Small intestine (tissue), 7 donors: ENCODE measurements at regions not wholly inside any gene's neighbourhood (a gene's known extent, or its start where the extent isn't known, plus 50 kb on each side); places are given as distances from the start of the nearest gene placed in this dataset.
"Not testable (repeated sequence)": the region's sequence is repeated elsewhere in the genome, so short reads cannot be mapped to it uniquely, and the experiment has no call there.

Source experiments
- DNase-seq, 2 donors: peaks; one replicate each; pipeline versions ENCODE4 v3.0.0 to v3.0.0-alpha.2; 2013
- FAIRE-seq: peaks from 2 replicates; lab custom pipeline; 2012; peaks lifted over from hg19 to GRCh38; lab: Jason Lieb, UNC
- H3K27ac ChIP-seq, 3 donors: one replicate each; pipeline ENCODE4 v1.5.1; 2013; ENCODE audit warnings: low read length in 2 of 3, mild to moderate bottlenecking in 2 of 3, control low read depth in 1 of 3, inconsistent platforms in 1 of 3, low read depth in 1 of 3, moderate library complexity in 1 of 3
- H3K27me3 ChIP-seq, 3 donors: one replicate each; pipeline ENCODE4 v1.6.1; 2013; ENCODE audit warnings: low read length in 3 of 3, inconsistent platforms in 1 of 3; ENCODE audit not compliant: control insufficient read depth in 3 of 3, insufficient read depth in 3 of 3
- H3K36me3 ChIP-seq, 3 donors: one replicate each; pipeline ENCODE4 v1.6.1; 2013; ENCODE audit warnings: low read length in 3 of 3, inconsistent platforms in 1 of 3, low read depth in 1 of 3, mild to moderate bottlenecking in 1 of 3, moderate library complexity in 1 of 3; ENCODE audit not compliant: control insufficient read depth in 3 of 3, insufficient read depth in 2 of 3
- H3K4me1 ChIP-seq, 3 donors: one replicate each; pipeline ENCODE4 v1.6.1; 2013; ENCODE audit warnings: low read length in 2 of 3, inconsistent platforms in 1 of 3, low read depth in 1 of 3, mild to moderate bottlenecking in 1 of 3, moderate library complexity in 1 of 3; ENCODE audit not compliant: control insufficient read depth in 3 of 3, insufficient read depth in 2 of 3
- H3K4me3 ChIP-seq, 3 donors: one replicate each; pipeline ENCODE4 v1.5.1; 2013; ENCODE audit warnings: low read length in 3 of 3, control low read depth in 1 of 3, inconsistent platforms in 1 of 3, low read depth in 1 of 3, mild to moderate bottlenecking in 1 of 3, moderate library complexity in 1 of 3
- H3K9me3 ChIP-seq, 2 donors: one replicate each; pipeline ENCODE4 v1.6.1; 2013; ENCODE audit warnings: low read depth in 1 of 2, low read length in 1 of 2; ENCODE audit not compliant: control insufficient read depth in 2 of 2, insufficient read depth in 1 of 2
- WGBS, 3 donors: extraction: QIAGEN DNeasy Blood & Tissue Kit; methylation state at CpG; one replicate each; pipeline ENCODE4 v1.1.7; 2013; 5-methylcytosine and 5-hydroxymethylcytosine counted together
- donor health status: healthy with polysubstance abuse.
- donor health status: control.
- donor health status: control.
- donor health status: Bipolar disorder and iron deficiency.
- donor health status: healthy.

DNA sequence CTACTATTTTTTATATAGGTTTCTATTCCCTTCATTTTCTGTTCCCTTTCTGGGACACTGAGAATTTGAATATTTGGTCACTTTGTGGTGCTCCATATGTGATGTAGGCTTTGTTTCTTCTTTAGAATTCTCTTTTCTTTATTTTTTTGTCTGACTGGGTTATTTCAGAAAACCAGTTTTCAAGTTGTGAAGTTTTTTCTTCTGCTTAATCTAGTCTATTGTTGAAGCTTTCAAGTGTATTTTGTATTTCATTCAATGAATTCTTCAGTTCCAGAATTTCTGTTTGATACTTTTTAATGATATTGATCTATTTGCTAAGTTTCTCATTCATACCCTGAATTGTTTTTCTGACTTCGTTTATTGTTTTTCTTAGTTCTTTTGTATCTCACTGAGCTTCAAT, 96.2 kb upstream of the HAND2 start:
- no peaks in the 10 kb centered on the region for H3K36me3 ChIP-seq
- no peak overlapping the region for H3K27ac ChIP-seq
- H3K4me3 ChIP-seq = no peak overlapping the region
- DNase-seq (no peak), FAIRE-seq (no peak)
- H3K27me3 ChIP-seq = no peaks in the 10 kb centered on the region
- peaks cover 0 to 26% of the 10 kb centered on the region in 2 donors for H3K9me3 ChIP-seq
- H3K4me1 ChIP-seq = no peaks in the 10 kb centered on the region
- WGBS, 3 donors = 59 to 85% (median 72%) methylated on average over 1 of the region's 1 CpG

DNA sequence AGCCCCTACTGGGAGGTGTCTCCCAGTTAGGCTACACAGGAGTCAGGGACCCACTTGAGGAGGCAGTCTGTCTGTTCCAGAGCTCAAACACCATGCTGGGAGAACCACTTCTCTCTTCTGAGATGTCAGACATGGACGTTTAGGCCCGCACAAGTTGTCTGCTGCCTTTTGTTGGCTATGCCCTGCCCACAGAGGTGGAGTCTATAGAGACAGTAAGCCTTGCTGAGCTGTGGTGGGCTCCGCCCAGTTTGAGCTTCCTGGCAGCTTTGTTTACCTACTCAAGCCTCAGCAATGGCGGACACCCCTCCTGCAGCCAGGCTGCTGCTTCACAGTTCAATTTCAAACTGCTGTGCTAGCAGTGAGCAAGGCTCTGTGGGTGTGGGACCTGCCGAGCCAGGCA, 88.6 kb upstream of the HAND2 start:
- FAIRE-seq, H3K4me3 ChIP-seq, H3K4me1 ChIP-seq, H3K27ac ChIP-seq, H3K36me3 ChIP-seq, H3K27me3 ChIP-seq, DNase-seq: not testable (repeated sequence)
- WGBS, 3 donors = 80 to 87% (median 83%) methylated on average over 5 of the region's 5 CpGs
- peaks cover 0 to 20% of the 10 kb centered on the region in 2 donors for H3K9me3 ChIP-seq

DNA sequence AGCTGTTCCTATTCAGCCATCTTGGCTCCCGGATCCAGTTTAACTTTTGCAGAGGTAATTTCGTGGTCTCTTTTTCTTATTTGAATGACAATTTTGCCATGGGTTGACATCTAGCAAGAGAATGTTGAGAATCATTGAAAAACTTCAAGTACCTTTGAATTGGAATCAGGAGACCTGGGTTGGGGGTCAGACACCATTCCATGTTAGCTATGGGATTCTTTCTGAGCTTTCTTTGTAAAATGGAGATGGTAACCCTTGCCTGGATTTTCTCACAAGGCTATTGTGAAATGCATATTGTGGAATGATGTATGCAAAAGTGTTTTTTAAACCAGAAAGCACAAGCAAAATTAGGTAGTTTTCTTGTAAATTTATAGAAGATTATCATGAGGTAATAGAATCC, 79.1 kb upstream of the HAND2 start:
- Histone ChIP-seq H3K9me3 (no peaks in the 10 kb centered on the region), H3K27me3 (no peaks in the 10 kb centered on the region), H3K4me3 (no peak overlapping the region), H3K27ac (no peak overlapping the region), H3K36me3 (no peaks in the 10 kb centered on the region), H3K4me1 (no peaks in the 10 kb centered on the region)
- FAIRE-seq (no peak), DNase-seq (no peak)
- WGBS, 3 donors = 57 to 85% (median 85%) methylated on average over 2 of the region's 2 CpGs

DNA sequence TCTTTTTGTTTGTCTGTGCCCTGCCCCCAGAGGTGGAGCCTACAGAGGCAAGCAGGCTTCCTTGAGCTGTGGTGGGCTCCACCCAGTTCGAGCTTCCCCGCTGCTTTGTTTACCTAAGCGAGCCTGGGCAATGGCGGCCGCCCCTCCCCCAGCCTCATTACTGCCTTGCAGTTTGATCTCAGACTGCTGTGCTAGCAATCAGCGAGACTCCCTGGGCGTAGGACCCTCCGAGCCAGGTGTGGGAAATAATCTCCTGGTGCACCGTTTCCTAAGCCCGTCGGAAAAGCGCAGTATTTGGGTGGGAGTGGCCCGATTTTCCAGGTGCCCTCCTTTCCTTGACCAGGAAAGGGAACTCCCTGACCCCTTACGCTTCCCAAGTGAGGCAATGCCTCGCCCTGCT, 78.6 kb upstream of the HAND2 start:
- H3K4me1 ChIP-seq, H3K27me3 ChIP-seq, H3K4me3 ChIP-seq, H3K27ac ChIP-seq, H3K9me3 ChIP-seq, DNase-seq, FAIRE-seq, H3K36me3 ChIP-seq: not testable (repeated sequence)
- 39 to 52% (median 45%) methylated on average over 13 to 15 of the region's 15 CpGs for WGBS, 3 donors

DNA sequence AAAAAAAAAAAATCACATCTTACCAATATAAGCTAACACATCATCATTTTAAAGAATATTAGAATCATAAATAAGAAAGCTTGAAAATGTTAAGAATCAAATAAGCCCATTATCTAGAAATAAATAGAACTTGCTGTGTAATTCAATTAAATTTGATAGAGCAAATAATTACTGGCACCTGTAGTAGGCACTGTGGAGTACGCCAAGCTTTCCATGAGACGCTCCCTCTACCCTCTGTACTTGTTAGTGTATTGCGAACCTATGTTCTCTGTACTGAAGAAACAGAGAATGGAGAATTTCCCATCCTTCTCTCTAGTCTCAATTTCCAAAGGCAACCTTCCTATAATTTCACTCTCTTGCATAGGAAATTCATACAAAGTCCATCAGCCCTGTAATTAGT, 61.7 kb upstream of the HAND2 start:
- Histone ChIP-seq H3K27ac (no peak overlapping the region), H3K9me3 (no peaks in the 10 kb centered on the region), H3K4me3 (no peak overlapping the region), H3K4me1 (no peaks in the 10 kb centered on the region), H3K36me3 (no peaks in the 10 kb centered on the region), H3K27me3 (no peaks in the 10 kb centered on the region)
- DNase-seq (no peak), FAIRE-seq (no peak)
- WGBS, 3 donors = 76 to 86% (median 84%) methylated on average over 3 of the region's 3 CpGs

DNA sequence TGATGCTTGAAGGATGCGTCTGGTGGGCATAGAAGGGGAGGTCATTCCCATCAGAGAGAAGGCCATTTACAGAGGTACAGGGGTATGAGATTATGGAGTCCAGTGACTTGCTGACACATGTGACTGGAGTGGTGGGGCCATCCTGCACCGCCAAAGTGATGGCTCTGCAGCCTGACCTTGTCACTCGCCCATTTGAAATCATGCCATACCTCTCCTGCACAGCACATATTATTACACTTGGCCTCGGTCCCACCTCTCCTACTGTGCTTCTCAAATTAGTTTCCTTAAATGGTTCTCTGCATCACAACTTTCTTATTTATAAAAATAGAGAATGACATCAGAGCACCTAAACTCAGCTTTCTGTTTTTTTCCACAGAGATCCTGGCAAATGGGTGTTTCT, 60.7 kb upstream of the HAND2 start:
- H3K4me3 ChIP-seq = no peak overlapping the region
- H3K27me3 ChIP-seq = no peaks in the 10 kb centered on the region
- no peaks in the 10 kb centered on the region for H3K36me3 ChIP-seq
- no peak for DNase-seq
- no peak overlapping the region for H3K27ac ChIP-seq
- WGBS, 3 donors = 84 to 89% (median 87%) methylated on average over 4 of the region's 4 CpGs
- FAIRE-seq = no peak
- no peaks in the 10 kb centered on the region for H3K4me1 ChIP-seq
- H3K9me3 ChIP-seq = no peaks in the 10 kb centered on the region

DNA sequence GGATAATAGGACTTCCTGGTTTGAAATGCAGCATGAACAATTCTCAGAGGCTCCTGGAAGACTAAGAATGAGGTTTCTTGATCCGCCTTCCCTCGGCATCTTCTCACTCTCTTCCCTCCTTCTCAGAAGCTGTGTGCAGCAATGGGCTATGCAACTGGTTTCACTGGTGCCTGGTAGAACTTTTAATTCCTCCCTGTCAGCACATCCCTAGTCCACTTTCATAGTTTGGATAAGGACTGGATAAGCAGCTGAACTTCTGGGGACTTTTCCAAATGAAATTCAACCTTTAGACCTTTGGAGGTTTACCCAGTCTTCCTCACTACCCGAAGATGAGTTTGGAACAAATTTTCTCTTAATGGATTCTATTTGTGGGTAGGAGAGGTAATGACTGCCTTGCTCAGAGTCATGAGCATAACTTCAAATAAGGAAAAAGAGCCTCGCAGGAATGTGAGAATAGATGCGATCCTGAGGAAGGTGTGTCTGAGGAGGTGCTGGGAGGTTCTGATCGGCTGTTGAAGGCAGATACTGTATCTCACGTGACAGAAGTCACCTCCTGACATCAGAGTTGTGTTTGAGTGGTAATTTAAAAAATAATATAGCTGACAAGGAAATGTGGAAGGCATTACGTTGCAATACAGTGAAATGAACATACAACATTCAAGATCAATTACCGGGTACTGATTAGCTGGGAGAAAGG, 56.0 kb upstream of the HAND2 start:
- DNase-seq (no peak), FAIRE-seq (no peak)
- Histone ChIP-seq H3K36me3 (no peaks in the 10 kb centered on the region), H3K27ac (no peak overlapping the region), H3K9me3 (no peaks in the 10 kb centered on the region), H3K4me1 (no peaks in the 10 kb centered on the region), H3K4me3 (no peak overlapping the region), H3K27me3 (no peaks in the 10 kb centered on the region)
- WGBS, 3 donors = 45 to 70% (median 51%) methylated on average over 9 of the region's 9 CpGs

DNA sequence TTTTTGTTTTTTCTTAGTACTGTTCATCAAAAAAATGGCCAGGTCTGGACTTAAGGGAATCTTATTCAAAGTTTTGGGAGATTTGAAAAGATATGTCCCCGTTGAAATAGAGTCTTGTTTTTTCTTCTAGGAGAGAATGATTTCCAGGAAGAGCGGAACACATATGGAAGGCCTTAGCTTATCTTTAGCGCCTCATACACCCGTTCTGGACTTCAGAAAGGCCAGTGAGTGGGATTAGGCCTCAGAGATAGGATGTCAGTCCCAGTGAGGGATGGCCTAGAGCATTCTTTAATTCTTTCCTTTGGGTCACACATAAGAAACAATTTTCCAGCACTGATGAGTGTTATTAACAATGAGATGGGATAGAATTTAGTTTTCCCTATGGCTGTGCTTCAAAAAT, 54.5 kb upstream of the HAND2 start:
- Histone ChIP-seq H3K27ac (no peak overlapping the region), H3K36me3 (no peaks in the 10 kb centered on the region), H3K4me3 (no peak overlapping the region), H3K27me3 (no peaks in the 10 kb centered on the region), H3K4me1 (no peaks in the 10 kb centered on the region), H3K9me3 (no peaks in the 10 kb centered on the region)
- DNase-seq = no peak
- WGBS, 3 donors = 69 to 84% (median 80%) methylated on average over 4 of the region's 4 CpGs
- no peak for FAIRE-seq
